KMS-11 (cell line): ENCODE measurements at regions not wholly inside any gene's neighbourhood (a gene's known extent, or its start where the extent isn't known, plus 50 kb on each side); places are given as distances from the start of the nearest gene placed in this dataset.

Experiments used
- H2AFZ ChIP-seq: fragments of 200-600 bp; sonication (generic); 2 replicates; pipeline ENCODE4 v1.6.1; 2016; ENCODE audit warnings: antibody characterized with exemption, mixed run types, low read depth
- H3K27ac ChIP-seq: fragments of 200-600 bp; sonication (generic); 2 replicates; pipeline ENCODE4 v1.6.1; 2016; ENCODE audit warnings: mild to moderate bottlenecking, mixed run types
- H3K27me3 ChIP-seq: fragments of 200-600 bp; sonication (generic); 2 replicates; pipeline ENCODE4 v1.6.1; 2017; ENCODE audit warnings: mild to moderate bottlenecking, low read depth, mixed run types, moderate library complexity; ENCODE audit not compliant: insufficient read depth
- H3K36me3 ChIP-seq: fragments of 200-600 bp; sonication (generic); 2 replicates; pipeline ENCODE4 v1.6.1; 2017; ENCODE audit warnings: mild to moderate bottlenecking, mixed run types; ENCODE audit not compliant: insufficient read depth
- H3K4me1 ChIP-seq: fragments of 200-600 bp; sonication (generic); 2 replicates; pipeline ENCODE4 v1.6.1; 2016; ENCODE audit warnings: mild to moderate bottlenecking, low read depth, mixed run types; ENCODE audit not compliant: poor library complexity, severe bottlenecking
- H3K4me2 ChIP-seq: fragments of 200-600 bp; sonication (generic); 2 replicates; pipeline ENCODE4 v1.7.0; 2016; ENCODE audit warnings: mild to moderate bottlenecking, mixed run types
- H3K4me3 ChIP-seq: fragments of 200-600 bp; sonication (generic); IDR thresholded peaks from 2 replicates; pipeline ENCODE4 v1.6.1; 2017; ENCODE audit warnings: low read depth, low read length, mixed read lengths; ENCODE audit not compliant: insufficient read depth
- H3K79me2 ChIP-seq: fragments of 200-600 bp; sonication (generic); 2 replicates; pipeline ENCODE4 v1.6.1; 2016; ENCODE audit warnings: low read depth, mixed run types; ENCODE audit not compliant: insufficient read depth
- H3K9ac ChIP-seq: fragments of 200-600 bp; sonication (generic); 2 replicates; pipeline ENCODE4 v1.6.1; 2016; ENCODE audit warnings: mild to moderate bottlenecking, mixed run types
- H4K20me1 ChIP-seq: fragments of 200-600 bp; sonication (generic); 2 replicates; pipeline ENCODE4 v1.6.1; 2016; ENCODE audit warnings: mild to moderate bottlenecking, mixed run types; ENCODE audit not compliant: insufficient read depth
- TF ChIP-seq, protein P1 (sequence below): fragments of 200-600 bp; sonication (generic); conservative IDR thresholded peaks from 2 replicates; pipeline ENCODE4 v1.6.1; 2017; ENCODE audit warnings: low read depth, mild to moderate bottlenecking, antibody characterized with exemption, low read length, moderate library complexity, mixed read lengths

DNA sequence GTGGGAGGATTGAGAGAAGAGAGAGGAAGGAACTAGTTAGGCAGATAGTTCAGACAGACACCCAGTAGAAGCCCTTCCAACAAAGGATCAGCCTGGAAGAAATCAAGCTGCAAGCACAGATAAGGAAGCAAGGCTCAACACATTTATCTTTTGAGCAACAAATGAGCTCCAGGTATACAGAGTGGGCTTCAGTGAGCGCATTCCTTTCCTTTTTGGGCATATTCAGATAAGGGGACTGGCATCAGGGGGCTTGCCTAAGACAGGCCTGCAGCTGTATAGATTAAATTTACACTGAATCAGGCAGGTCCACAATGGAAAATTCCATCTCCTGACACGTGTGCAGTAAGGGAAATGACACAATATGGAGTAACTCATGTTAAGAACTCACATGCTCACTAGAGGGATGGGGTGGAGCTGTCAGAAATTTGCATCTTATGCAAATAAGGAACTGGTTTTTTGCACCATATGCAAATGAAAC is 147.2 kb downstream of the AKR1D1 start:
- H2AFZ ChIP-seq: no peak overlapping the region
- H3K4me1 ChIP-seq: no peaks in the 10 kb centered on the region
- no peaks in the 10 kb centered on the region for H3K36me3 ChIP-seq
- no peak overlapping the region for H3K27ac ChIP-seq
- H3K9ac ChIP-seq: no peak overlapping the region
- no peaks in the 10 kb centered on the region for H3K79me2 ChIP-seq
- no peaks in the 10 kb centered on the region for H4K20me1 ChIP-seq
- no peaks in the 10 kb centered on the region for H3K27me3 ChIP-seq
- H3K4me3 ChIP-seq: no peak overlapping the region
- no peak overlapping the region for H3K4me2 ChIP-seq
- TF ChIP-seq, protein P1, sequence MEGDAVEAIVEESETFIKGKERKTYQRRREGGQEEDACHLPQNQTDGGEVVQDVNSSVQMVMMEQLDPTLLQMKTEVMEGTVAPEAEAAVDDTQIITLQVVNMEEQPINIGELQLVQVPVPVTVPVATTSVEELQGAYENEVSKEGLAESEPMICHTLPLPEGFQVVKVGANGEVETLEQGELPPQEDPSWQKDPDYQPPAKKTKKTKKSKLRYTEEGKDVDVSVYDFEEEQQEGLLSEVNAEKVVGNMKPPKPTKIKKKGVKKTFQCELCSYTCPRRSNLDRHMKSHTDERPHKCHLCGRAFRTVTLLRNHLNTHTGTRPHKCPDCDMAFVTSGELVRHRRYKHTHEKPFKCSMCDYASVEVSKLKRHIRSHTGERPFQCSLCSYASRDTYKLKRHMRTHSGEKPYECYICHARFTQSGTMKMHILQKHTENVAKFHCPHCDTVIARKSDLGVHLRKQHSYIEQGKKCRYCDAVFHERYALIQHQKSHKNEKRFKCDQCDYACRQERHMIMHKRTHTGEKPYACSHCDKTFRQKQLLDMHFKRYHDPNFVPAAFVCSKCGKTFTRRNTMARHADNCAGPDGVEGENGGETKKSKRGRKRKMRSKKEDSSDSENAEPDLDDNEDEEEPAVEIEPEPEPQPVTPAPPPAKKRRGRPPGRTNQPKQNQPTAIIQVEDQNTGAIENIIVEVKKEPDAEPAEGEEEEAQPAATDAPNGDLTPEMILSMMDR: no peak

DNA sequence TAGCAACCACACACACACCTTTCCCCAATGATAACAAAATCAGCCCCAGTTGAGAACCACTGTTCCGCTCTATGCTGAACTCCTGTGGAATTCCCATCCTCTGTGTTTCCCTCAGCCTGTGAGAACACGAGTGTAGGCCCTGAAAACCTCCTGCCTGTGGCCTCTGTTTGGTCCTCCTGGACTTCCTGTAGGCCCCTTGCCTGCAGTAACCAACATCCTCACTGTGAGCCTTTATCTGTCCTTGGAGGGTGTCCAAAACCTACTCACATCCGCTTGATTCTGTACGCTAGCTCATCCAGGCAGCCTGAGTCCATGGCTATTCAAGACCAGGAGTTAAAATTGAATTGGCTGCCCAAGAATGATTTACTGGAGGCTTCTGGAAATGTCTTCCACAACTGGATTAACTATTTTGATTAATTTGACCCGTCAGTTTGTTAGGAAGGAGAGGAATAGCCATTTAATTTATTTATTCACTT is 149.8 kb downstream of the AKR1D1 start:
- H3K27me3 ChIP-seq: no peaks in the 10 kb centered on the region
- H3K27ac ChIP-seq: no peak overlapping the region
- no peak overlapping the region for H3K4me2 ChIP-seq
- no peaks in the 10 kb centered on the region for H3K79me2 ChIP-seq
- TF ChIP-seq, protein P1: no peak
- no peaks in the 10 kb centered on the region for H3K36me3 ChIP-seq
- H3K4me1 ChIP-seq: no peaks in the 10 kb centered on the region
- H2AFZ ChIP-seq: no peak overlapping the region
- no peak overlapping the region for H3K4me3 ChIP-seq
- H4K20me1 ChIP-seq: no peaks in the 10 kb centered on the region
- H3K9ac ChIP-seq: no peak overlapping the region

DNA sequence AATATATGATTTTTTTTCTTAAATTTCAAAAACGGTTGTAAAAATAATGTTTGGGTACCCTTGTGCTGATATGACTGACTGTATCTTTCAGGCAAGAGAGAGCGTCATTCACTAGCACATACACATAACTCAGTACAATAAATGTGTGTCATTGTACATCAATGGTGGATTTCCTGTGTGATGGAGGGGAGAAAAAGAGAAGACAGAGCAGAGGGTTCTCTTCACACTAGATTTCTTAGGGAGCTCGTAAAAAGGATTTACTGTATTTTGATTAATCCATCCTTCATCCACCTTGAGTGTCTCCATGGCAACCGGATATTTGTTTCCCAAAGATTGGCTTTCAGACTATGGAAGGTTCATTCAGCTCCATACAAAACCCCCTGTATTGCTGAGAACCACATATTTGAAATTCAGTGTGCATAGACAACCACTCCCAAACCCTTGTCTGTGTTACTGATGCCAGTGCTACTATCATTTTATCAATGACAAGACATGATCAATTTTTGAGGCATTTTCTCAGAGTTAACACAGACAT is 150.6 kb downstream of the AKR1D1 start:
- Histone ChIP-seq H3K4me2 (no peak overlapping the region), H3K4me1 (no peaks in the 10 kb centered on the region), H3K4me3 (no peak overlapping the region), H3K27ac (no peak overlapping the region), H3K79me2 (no peaks in the 10 kb centered on the region), H3K36me3 (no peaks in the 10 kb centered on the region), H3K9ac (no peak overlapping the region), H4K20me1 (no peaks in the 10 kb centered on the region), H3K27me3 (no peaks in the 10 kb centered on the region), H2AFZ (no peak overlapping the region)
- TF ChIP-seq, protein P1: no peak

DNA sequence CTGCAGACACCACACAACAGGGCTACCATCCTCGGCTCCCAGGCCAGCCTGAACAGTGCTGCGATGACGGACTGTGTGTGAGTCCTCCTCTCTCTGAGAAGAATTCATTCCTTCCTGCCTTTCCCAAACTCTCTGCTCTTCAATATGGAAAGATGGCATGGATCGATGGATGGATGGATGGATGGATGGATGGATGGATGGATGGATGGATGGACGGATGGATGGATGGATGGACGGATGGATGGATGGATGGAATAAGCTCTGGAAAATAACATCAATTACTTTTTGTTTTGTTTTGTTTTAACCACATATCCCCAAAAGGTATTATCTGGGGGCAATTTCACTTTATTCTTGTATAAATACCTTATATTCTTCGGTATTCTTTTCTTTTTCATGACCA is 151.9 kb downstream of the AKR1D1 start:
- TF ChIP-seq, protein P1: no peak
- no peak overlapping the region for H3K4me3 ChIP-seq
- no peaks in the 10 kb centered on the region for H3K79me2 ChIP-seq
- H3K9ac ChIP-seq: no peak overlapping the region
- H3K27me3 ChIP-seq: no peaks in the 10 kb centered on the region
- no peaks in the 10 kb centered on the region for H4K20me1 ChIP-seq
- H3K27ac ChIP-seq: no peak overlapping the region
- no peaks in the 10 kb centered on the region for H3K36me3 ChIP-seq
- H3K4me1 ChIP-seq: no peaks in the 10 kb centered on the region
- H3K4me2 ChIP-seq: no peak overlapping the region
- no peak overlapping the region for H2AFZ ChIP-seq
